ENCODE measurements at regions not wholly inside any gene's neighbourhood (a gene's known extent, or its start where the extent isn't known, plus 50 kb on each side); places are given as distances from the start of the nearest gene placed in this dataset.

DNA sequence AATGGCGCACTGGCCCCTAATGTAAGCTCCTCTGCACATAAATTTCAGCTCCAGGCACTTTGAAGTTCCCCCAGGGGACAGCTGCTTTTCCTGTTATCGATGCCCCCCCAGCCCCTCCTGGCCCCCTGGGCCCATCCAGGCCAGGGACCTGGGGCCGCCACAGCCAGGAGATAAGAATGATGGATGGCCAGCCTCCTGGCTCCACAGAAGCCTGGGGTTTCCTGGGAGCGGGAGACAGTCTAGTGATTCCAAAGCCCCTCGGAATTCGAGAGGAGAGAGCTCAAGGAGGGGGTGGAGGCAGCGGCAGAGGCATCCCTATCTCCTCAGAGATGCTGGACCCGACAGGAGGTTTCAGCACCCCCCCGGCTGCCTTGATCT lies 98.4 kb upstream of the HAND1 start:
- Histone ChIP-seq H3K36me3 (ENCODE audit: control insufficient read depth, insufficient read depth, low read length) (no peaks in the 10 kb centered on the region), H3K4me3 (ENCODE audit: low read length) (no peak overlapping the region), H3K27ac (ENCODE audit: low read length) (no peak overlapping the region), H3K4me1 (ENCODE audit: control insufficient read depth, insufficient read depth, low read length) (no peaks in the 10 kb centered on the region), H3K9me3 (ENCODE audit: control insufficient read depth, low read depth, low read length) (no peaks in the 10 kb centered on the region), H3K27me3 (ENCODE audit: control insufficient read depth, insufficient read depth, low read length) (peaks cover 29% of the 10 kb centered on the region)
- no CpG with 5 or more reads among the region's 9 CpGs for WGBS (ENCODE audit: insufficient coverage, low lambda C conversion rate)
- no peak for DNase-seq

DNA sequence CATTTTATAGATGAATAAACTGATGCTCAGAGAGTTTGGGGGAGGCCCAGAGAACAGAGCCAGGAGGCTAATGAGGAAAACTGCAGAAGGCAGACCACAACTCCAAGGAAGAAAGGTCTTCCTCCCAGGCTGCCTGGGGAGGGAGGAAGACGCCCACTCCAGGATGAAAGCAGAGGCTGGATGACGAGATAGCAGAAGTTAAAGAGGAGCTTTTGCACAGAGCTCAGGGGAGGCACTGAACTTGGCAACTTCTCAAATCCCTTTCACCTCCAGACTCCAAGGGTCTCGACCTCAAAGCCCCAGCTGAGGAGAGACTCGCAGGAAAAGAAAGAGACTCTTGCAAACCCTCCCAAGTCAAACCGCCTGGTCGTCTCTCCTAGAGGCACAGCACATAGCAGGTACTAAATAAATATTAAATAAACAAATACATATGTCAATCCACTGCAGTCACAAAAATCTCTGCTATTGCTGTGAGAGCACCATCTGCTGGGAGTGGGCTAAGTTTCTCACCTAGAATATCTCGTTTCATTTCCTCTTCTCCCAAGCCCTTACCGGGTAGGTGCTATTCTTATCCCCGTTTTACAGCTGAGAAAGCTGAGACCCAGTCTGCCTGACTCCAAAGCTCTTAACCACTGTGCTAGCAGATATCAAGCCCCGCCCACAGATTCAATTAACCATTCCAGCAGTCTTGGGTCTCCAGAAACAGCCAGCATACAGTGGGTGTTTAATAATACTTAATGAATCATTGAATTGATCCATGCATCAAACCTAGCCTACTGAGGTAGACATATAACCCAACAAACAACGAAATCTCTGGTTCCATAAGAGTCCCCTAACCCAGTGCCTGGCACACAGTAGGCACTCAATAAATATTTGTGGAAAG lies 97.8 kb upstream of the HAND1 start:
- Histone ChIP-seq H3K9me3 (ENCODE audit: control insufficient read depth, low read depth, low read length) (no peaks in the 10 kb centered on the region), H3K36me3 (ENCODE audit: control insufficient read depth, insufficient read depth, low read length) (no peaks in the 10 kb centered on the region), H3K27me3 (ENCODE audit: control insufficient read depth, insufficient read depth, low read length) (peaks cover 29% of the 10 kb centered on the region), H3K4me3 (ENCODE audit: low read length) (no peak overlapping the region), H3K4me1 (ENCODE audit: control insufficient read depth, insufficient read depth, low read length) (no peaks in the 10 kb centered on the region), H3K27ac (ENCODE audit: low read length) (no peak overlapping the region)
- no peak for DNase-seq
- 0% methylated on average over 1 of the region's 11 CpGs for WGBS (ENCODE audit: insufficient coverage, low lambda C conversion rate)

DNA sequence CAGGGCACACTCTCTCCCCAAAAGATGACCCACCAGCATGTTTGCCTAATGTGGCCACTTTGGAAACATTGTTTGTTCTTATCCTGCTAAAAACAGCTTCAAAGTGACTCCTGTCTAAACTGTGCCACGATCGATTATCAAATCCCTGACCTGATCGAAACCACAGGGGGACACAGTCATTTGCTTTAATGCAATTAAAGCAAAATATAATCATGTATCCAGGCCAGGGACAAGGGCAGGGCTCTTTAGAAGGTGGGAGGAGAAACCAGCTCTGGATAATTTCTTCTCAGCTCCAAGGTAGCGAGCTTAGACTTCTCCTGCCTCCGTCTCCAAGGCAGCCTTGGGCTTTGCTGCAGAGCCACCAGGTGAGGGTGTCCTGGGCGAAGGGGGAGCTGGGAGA lies 95.0 kb upstream of the HAND1 start:
- H3K4me1 ChIP-seq (ENCODE audit: control insufficient read depth, insufficient read depth, low read length): no peaks in the 10 kb centered on the region
- no CpG with 5 or more reads among the region's 6 CpGs for WGBS (ENCODE audit: insufficient coverage, low lambda C conversion rate)

DNA sequence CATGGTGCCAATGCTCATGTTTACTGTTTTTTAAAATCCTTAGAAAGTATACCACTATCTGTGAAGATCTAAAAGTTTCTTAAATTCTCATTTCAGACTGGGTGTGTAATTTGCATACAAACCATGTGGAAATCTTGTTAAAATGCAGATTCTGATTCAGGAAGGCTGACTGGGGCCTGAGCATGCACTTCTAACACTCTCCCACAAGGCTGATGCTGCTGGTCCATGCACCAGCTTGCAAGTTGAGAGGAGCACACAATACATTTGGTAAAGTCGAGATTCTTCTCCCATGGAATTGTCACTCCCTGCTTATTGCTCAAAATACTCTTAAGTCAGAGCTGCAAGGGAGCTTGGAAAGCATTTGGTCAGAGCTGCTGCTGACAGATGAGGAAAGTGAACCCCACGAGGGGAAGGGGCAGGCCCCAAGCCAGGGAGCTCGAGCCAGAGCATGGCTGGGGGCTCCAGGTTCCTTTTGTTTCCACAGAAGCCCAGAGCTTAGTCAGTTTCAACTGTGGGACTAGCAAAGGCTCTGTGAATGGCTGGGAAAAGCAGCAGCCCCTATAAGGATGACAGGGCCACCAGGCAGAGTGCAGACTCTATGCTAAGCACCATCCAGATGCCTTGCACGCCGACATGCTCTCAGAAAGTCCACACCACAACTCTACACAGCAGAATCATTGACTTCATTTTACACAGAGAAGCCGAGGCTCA lies 93.5 kb upstream of the HAND1 start:
- Histone ChIP-seq H3K9me3 (ENCODE audit: control insufficient read depth, low read depth, low read length) (no peaks in the 10 kb centered on the region), H3K36me3 (ENCODE audit: control insufficient read depth, insufficient read depth, low read length) (no peaks in the 10 kb centered on the region), H3K27ac (ENCODE audit: low read length) (no peak overlapping the region), H3K4me3 (ENCODE audit: low read length) (no peak overlapping the region), H3K27me3 (ENCODE audit: control insufficient read depth, insufficient read depth, low read length) (peaks cover 19% of the 10 kb centered on the region), H3K4me1 (ENCODE audit: control insufficient read depth, insufficient read depth, low read length) (no peaks in the 10 kb centered on the region)
- no CpG with 5 or more reads among the region's 6 CpGs for WGBS (ENCODE audit: insufficient coverage, low lambda C conversion rate)
- no peak for DNase-seq

More for the DNA sequence above, 95.0 kb upstream of the HAND1 start:
- H3K4me3 ChIP-seq (ENCODE audit: low read length): no peak overlapping the region
- H3K27ac ChIP-seq (ENCODE audit: low read length): no peak overlapping the region
- no peak for DNase-seq
- no peaks in the 10 kb centered on the region for H3K36me3 ChIP-seq (ENCODE audit: control insufficient read depth, insufficient read depth, low read length)
- H3K27me3 ChIP-seq (ENCODE audit: control insufficient read depth, insufficient read depth, low read length): peaks cover 29% of the 10 kb centered on the region
- no peaks in the 10 kb centered on the region for H3K9me3 ChIP-seq (ENCODE audit: control insufficient read depth, low read depth, low read length)

DNA sequence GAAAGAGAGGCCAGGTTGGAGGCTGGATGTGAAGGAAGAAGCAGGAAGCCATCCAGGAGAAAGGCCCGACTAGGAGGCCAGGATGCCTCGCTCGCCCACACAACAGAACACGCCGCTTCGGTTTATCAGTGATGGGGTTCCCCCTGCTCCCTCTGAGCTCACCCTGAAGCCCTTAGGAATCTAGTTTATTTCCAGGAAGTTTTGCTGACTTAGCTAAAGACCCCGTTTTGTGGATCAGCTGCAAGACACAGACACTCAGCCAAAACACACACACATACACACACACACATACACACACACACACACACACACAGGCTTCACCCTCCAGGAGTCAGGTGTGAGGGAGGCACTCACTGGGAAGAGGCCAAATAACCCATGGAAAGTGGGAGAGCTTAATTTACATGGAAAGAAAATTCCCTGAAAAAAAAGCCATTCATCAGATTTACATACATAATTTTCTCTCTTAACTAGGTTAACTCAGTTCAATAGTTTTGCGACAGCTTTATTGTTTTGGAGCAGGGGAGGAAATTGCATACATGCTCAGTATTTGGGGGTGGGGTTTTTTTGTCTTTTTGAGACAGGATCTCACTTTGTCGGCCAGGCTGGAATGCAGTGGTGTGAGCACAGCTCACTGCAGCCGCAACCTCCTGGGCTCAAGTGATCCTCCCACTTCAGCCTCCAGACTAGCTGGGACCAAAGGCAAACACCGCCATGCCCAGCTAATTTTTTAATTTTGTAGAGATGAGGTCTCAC lies 92.7 kb upstream of the HAND1 start:
- Histone ChIP-seq H3K9me3 (ENCODE audit: control insufficient read depth, low read depth, low read length) (no peaks in the 10 kb centered on the region), H3K27me3 (ENCODE audit: control insufficient read depth, insufficient read depth, low read length) (peaks cover 12% of the 10 kb centered on the region), H3K36me3 (ENCODE audit: control insufficient read depth, insufficient read depth, low read length) (no peaks in the 10 kb centered on the region), H3K4me1 (ENCODE audit: control insufficient read depth, insufficient read depth, low read length) (no peaks in the 10 kb centered on the region), H3K27ac (ENCODE audit: low read length) (no peak overlapping the region), H3K4me3 (ENCODE audit: low read length) (no peak overlapping the region)
- WGBS (ENCODE audit: insufficient coverage, low lambda C conversion rate): no CpG with 5 or more reads among the region's 11 CpGs
- no peak for DNase-seq

DNA sequence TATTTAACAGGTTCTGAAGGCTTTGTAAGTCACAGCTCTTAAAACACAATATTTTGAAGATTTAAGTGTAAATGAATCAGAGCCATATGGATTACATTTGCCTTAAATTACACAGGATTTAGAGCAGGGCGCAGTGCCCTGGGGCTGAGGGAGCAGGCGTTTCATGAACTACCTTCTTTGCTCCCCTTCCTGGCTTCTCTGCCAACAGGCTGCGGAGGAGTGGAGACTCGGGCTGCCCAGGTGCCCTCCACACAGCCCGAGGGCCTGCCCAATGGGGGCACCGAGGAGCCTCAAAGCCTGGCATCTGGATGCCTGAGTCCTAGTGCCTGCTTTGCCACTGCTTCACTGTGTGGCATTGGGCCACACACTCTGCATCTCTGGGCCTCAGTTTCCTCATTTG lies 90.6 kb upstream of the HAND1 start:
- H3K9me3 ChIP-seq (ENCODE audit: control insufficient read depth, low read depth, low read length): no peaks in the 10 kb centered on the region
- H3K4me1 ChIP-seq (ENCODE audit: control insufficient read depth, insufficient read depth, low read length): no peaks in the 10 kb centered on the region
- H3K27me3 ChIP-seq (ENCODE audit: control insufficient read depth, insufficient read depth, low read length): no peaks in the 10 kb centered on the region
- no peaks in the 10 kb centered on the region for H3K36me3 ChIP-seq (ENCODE audit: control insufficient read depth, insufficient read depth, low read length)
- no peak for DNase-seq
- no CpG with 5 or more reads among the region's 6 CpGs for WGBS (ENCODE audit: insufficient coverage, low lambda C conversion rate)
- H3K4me3 ChIP-seq (ENCODE audit: low read length): no peak overlapping the region
- no peak overlapping the region for H3K27ac ChIP-seq (ENCODE audit: low read length)

DNA sequence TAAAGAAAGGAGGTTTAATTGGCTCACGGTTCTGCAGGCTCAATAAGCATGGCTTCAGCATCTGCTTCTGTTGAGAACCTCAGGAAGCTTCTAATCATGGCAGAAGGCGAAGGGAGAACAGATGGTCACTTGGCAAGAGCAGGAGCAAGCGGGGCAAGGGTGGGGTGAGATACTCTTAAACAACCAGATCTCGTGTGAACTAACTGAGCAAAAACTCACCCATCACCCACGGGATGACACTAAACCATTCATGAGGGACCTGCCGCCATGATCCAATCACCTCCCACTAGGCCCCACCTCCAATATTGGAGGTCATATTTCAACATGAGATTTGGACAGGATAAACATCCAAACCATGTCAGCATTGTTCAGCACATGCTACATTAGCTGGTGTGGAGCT lies 89.1 kb upstream of the HAND1 start:
- H3K27me3 ChIP-seq (ENCODE audit: control insufficient read depth, insufficient read depth, low read length): no peaks in the 10 kb centered on the region
- H3K4me1 ChIP-seq (ENCODE audit: control insufficient read depth, insufficient read depth, low read length): no peaks in the 10 kb centered on the region
- no CpG with 5 or more reads among the region's 6 CpGs for WGBS (ENCODE audit: insufficient coverage, low lambda C conversion rate)
- no peaks in the 10 kb centered on the region for H3K36me3 ChIP-seq (ENCODE audit: control insufficient read depth, insufficient read depth, low read length)
- H3K4me3 ChIP-seq (ENCODE audit: low read length): no peak overlapping the region
- no peak overlapping the region for H3K27ac ChIP-seq (ENCODE audit: low read length)
- no peak for DNase-seq
- H3K9me3 ChIP-seq (ENCODE audit: control insufficient read depth, low read depth, low read length): no peaks in the 10 kb centered on the region

DNA sequence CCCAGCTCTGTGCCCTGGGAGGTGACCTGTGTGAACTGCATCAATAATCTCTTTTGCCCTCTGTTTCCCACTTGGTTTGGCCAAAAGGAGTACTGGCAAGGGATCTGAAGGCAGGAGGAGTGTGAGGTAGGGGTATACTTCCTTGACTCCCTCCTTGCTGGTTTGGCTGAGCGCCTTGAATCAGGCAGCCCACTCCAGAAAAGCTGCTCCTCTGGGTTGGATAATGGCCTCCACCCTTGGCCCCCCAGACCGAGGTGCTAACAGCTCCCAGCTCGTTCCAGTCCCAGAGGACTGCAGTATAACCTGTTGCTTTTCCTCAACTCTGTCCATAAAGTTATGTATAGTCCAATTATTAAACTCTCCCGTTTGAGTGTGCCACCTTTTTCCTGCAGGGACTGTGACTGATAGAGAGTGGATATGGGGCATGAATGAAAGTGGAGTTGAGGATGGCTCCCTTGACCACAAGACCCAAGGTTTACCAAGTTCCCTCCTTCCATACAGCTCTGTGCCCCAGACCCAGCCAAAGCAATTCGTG lies 88.2 kb upstream of the HAND1 start:
- no peaks in the 10 kb centered on the region for H3K27me3 ChIP-seq (ENCODE audit: control insufficient read depth, insufficient read depth, low read length)
- DNase-seq: no peak
- H3K27ac ChIP-seq (ENCODE audit: low read length): no peak overlapping the region
- no peaks in the 10 kb centered on the region for H3K4me1 ChIP-seq (ENCODE audit: control insufficient read depth, insufficient read depth, low read length)
- WGBS (ENCODE audit: insufficient coverage, low lambda C conversion rate): no CpG with 5 or more reads among the region's 5 CpGs
- no peak overlapping the region for H3K4me3 ChIP-seq (ENCODE audit: low read length)
- H3K36me3 ChIP-seq (ENCODE audit: control insufficient read depth, insufficient read depth, low read length): no peaks in the 10 kb centered on the region
- H3K9me3 ChIP-seq (ENCODE audit: control insufficient read depth, low read depth, low read length): no peaks in the 10 kb centered on the region

DNA sequence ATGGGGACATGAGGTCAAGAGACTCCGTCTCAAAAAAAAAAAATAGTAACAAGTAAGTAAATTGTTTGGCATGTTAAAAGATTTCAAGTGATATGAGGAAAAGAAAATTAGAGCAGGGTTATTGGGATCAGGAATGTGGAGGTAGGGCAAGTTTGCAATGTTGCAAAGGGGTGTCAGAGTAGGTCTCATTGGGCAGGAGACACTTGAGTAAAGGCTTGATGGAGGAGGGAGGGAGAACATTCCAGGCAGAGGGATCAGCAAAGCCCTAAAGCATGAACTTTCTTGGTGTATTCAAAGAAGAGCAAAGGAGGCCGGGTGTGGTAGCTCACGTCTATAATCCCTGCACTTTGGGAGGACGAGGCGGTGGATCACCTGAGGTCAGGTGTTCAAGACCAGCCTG lies 87.1 kb upstream of the HAND1 start:
- WGBS (ENCODE audit: insufficient coverage, low lambda C conversion rate): 100% methylated on average over 1 of the region's 5 CpGs
- no peak for DNase-seq
- Histone ChIP-seq H3K9me3 (ENCODE audit: control insufficient read depth, low read depth, low read length) (no peaks in the 10 kb centered on the region), H3K27me3 (ENCODE audit: control insufficient read depth, insufficient read depth, low read length) (no peaks in the 10 kb centered on the region), H3K36me3 (ENCODE audit: control insufficient read depth, insufficient read depth, low read length) (no peaks in the 10 kb centered on the region), H3K4me1 (ENCODE audit: control insufficient read depth, insufficient read depth, low read length) (no peaks in the 10 kb centered on the region), H3K27ac (ENCODE audit: low read length) (no peak overlapping the region), H3K4me3 (ENCODE audit: low read length) (no peak overlapping the region)

DNA sequence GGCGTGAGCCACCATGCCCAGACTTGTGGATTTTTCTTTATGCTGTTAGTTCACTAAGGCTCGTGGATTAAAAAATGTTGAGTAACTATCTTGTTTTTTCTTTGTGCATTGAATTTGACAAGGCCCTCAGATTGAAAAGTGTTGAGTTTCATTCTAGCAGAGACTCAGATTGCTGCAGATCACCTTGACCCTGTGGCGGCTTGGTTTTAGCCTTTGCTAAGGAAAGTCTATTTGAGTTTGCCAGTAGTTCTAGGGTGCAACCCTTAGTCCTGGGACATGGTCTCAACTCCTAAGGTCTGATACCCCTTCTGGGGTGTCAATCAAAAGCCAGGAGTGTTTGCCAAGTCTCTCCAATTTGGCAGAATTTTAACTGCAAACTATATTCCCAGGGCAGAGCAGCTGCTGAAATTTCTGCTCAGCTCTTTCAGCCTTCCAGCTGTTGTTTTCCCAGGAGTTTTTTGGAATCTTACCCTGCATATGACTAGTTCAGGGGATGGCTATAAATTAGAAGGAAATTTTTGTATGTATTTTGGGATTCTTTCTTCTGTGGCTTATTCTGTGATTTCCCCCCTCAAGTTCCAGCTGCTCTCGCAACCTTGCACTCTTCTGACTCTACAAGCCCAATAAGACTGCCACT lies 84.3 kb upstream of the HAND1 start:
- 100% methylated on average over 1 of the region's 4 CpGs for WGBS (ENCODE audit: insufficient coverage, low lambda C conversion rate)
- Histone ChIP-seq H3K4me3 (ENCODE audit: low read length) (no peak overlapping the region), H3K9me3 (ENCODE audit: control insufficient read depth, low read depth, low read length) (no peaks in the 10 kb centered on the region), H3K4me1 (ENCODE audit: control insufficient read depth, insufficient read depth, low read length) (no peaks in the 10 kb centered on the region), H3K27ac (ENCODE audit: low read length) (no peak overlapping the region), H3K36me3 (ENCODE audit: control insufficient read depth, insufficient read depth, low read length) (no peaks in the 10 kb centered on the region), H3K27me3 (ENCODE audit: control insufficient read depth, insufficient read depth, low read length) (no peaks in the 10 kb centered on the region)
- DNase-seq: no peak
